ENCODE measurements at regions not wholly inside any gene's neighbourhood (a gene's known extent, or its start where the extent isn't known, plus 50 kb on each side); places are given as distances from the start of the nearest gene placed in this dataset.

DNA sequence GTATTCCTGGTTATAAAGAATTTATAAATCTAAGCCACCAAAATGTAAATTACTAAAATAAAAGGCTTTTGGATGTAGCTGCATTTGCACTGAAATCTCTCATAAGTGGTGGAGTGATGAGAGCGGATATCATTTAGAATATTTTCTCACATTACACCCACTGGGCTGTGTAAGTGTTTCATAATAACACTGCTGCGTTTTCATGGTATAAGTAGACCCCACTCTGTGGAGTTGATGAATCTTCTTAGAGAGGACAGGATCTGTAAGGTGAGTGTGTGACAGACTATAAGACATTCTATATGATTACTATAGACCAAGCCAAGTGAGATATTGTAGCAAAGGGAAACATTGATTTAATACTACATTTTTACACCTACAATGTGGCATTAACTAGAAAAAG, 1024.1 kb upstream of the LRRN3 start:
- TF ChIP-seq, protein P1, sequence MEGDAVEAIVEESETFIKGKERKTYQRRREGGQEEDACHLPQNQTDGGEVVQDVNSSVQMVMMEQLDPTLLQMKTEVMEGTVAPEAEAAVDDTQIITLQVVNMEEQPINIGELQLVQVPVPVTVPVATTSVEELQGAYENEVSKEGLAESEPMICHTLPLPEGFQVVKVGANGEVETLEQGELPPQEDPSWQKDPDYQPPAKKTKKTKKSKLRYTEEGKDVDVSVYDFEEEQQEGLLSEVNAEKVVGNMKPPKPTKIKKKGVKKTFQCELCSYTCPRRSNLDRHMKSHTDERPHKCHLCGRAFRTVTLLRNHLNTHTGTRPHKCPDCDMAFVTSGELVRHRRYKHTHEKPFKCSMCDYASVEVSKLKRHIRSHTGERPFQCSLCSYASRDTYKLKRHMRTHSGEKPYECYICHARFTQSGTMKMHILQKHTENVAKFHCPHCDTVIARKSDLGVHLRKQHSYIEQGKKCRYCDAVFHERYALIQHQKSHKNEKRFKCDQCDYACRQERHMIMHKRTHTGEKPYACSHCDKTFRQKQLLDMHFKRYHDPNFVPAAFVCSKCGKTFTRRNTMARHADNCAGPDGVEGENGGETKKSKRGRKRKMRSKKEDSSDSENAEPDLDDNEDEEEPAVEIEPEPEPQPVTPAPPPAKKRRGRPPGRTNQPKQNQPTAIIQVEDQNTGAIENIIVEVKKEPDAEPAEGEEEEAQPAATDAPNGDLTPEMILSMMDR (IDR thresholded peaks at IDR 0.05; ENCODE audit: low read depth, low read length, poor library complexity, severe bottlenecking): no peak
- no peak for TF ChIP-seq EZH2phosphoT487 (IDR thresholded peaks at IDR 0.05; ENCODE audit: borderline replicate concordance, low read length)
